ENCODE measurements at regions not wholly inside any gene's neighbourhood (a gene's known extent, or its start where the extent isn't known, plus 50 kb on each side); places are given as distances from the start of the nearest gene placed in this dataset.

GRCh38 chr3:174659511-174659910 is 199.6 kb upstream of the NAALADL2 start:
- no peak for TF ChIP-seq CTCF (IDR thresholded peaks at IDR 0.05; ENCODE audit: low read depth, low read length, missing control alignments)

GRCh38 chr3:174662653-174663052 is 196.5 kb upstream of the NAALADL2 start:
- no peak for TF ChIP-seq CTCF (IDR thresholded peaks at IDR 0.05; ENCODE audit: low read depth, low read length, missing control alignments)
- in situ Hi-C loops (cut with HindIII; ENCODE audit: low sequenced_read_pairs), result no loop called here
- H3K4me3 ChIP-seq (ENCODE audit: low read depth, low read length), result no peak overlapping the region
- no peak for DNase-seq (ENCODE audit: low read depth)

More at GRCh38 chr3:174659511-174659910, 199.6 kb upstream of the NAALADL2 start:
- in situ Hi-C loops (cut with HindIII; ENCODE audit: low sequenced_read_pairs), result no loop called here
- DNase-seq (ENCODE audit: low read depth), result no peak
- no peak overlapping the region for H3K4me3 ChIP-seq (ENCODE audit: low read depth, low read length)

- no peak overlapping the region for H3K4me3 ChIP-seq (ENCODE audit: low read depth, low read length)
- in situ Hi-C loops (cut with HindIII; ENCODE audit: low sequenced_read_pairs), result no loop called here
- DNase-seq (ENCODE audit: low read depth), result no peak
- no peak for TF ChIP-seq CTCF (IDR thresholded peaks at IDR 0.05; ENCODE audit: low read depth, low read length, missing control alignments)
Observed at GRCh38 chr3:174667386-174667785, 191.7 kb upstream of the NAALADL2 start.

GRCh38 chr3:174675406-174675805 is 183.7 kb upstream of the NAALADL2 start:
- TF ChIP-seq CTCF (IDR thresholded peaks at IDR 0.05; ENCODE audit: low read depth, low read length, missing control alignments), result no peak
- DNase-seq (ENCODE audit: low read depth), result no peak
- in situ Hi-C loops (cut with HindIII; ENCODE audit: low sequenced_read_pairs), result no loop called here
- H3K4me3 ChIP-seq (ENCODE audit: low read depth, low read length), result no peak overlapping the region

GRCh38 chr3:174681784-174682183 is 177.3 kb upstream of the NAALADL2 start:
- H3K4me3 ChIP-seq (ENCODE audit: low read depth, low read length), result no peak overlapping the region
- in situ Hi-C loops (cut with HindIII; ENCODE audit: low sequenced_read_pairs), result no loop called here
- no peak for TF ChIP-seq CTCF (IDR thresholded peaks at IDR 0.05; ENCODE audit: low read depth, low read length, missing control alignments)
- no peak for DNase-seq (ENCODE audit: low read depth)

- in situ Hi-C loops (cut with HindIII; ENCODE audit: low sequenced_read_pairs), result no loop called here
- TF ChIP-seq CTCF (IDR thresholded peaks at IDR 0.05; ENCODE audit: low read depth, low read length, missing control alignments), result no peak
- DNase-seq (ENCODE audit: low read depth), result no peak
- no peak overlapping the region for H3K4me3 ChIP-seq (ENCODE audit: low read depth, low read length)
Observed at GRCh38 chr3:174685796-174686195, 173.3 kb upstream of the NAALADL2 start.

- in situ Hi-C loops (cut with HindIII; ENCODE audit: low sequenced_read_pairs), result no loop called here
- no peak for TF ChIP-seq CTCF (IDR thresholded peaks at IDR 0.05; ENCODE audit: low read depth, low read length, missing control alignments)
- no peak for DNase-seq (ENCODE audit: low read depth)
- no peak overlapping the region for H3K4me3 ChIP-seq (ENCODE audit: low read depth, low read length)
Observed at GRCh38 chr3:174697310-174697709, 161.8 kb upstream of the NAALADL2 start.

All from astrocyte of the cerebellum (primary cell).